SK-N-SH (cell line): ENCODE measurements at regions not wholly inside any gene's neighbourhood (a gene's known extent, or its start where the extent isn't known, plus 50 kb on each side); places are given as distances from the start of the nearest gene placed in this dataset.

Experiments used
- CTCF ChIA-PET: fragments of 300-600, 350-600 bp; formaldehyde crosslinking; extraction: SDS; loops from one replicate; lab custom pipeline; 2021; lab: Yijun Ruan, JAX
- POLR2A ChIA-PET: fragments of 350-600 bp; sonication (Branson Sonifier 250); formaldehyde crosslinking; extraction: SDS; loops from one replicate; lab custom pipeline; 2020; ENCODE audit warnings: antibody characterized with exemption, inconsistent platforms; lab: Yijun Ruan, JAX
- DNase-seq: peaks from one replicate; pipeline ENCODE4 v3.0.0; 2012
- H2AFZ ChIP-seq: fragments of 200-600 bp; sonication (generic); 2 replicates; pipeline ENCODE4 v1.8.1; 2016; ENCODE audit warnings: antibody characterized with exemption, mild to moderate bottlenecking, low read depth
- H3F3A ChIP-seq: fragments of 200-600 bp; sonication (generic); replicated peaks from 2 replicates; pipeline ENCODE3; 2016; ENCODE audit warnings: antibody characterized with exemption, mild to moderate bottlenecking; ENCODE audit not compliant: insufficient read depth
- H3K27ac ChIP-seq, 2 experiments: fragments of 200-500 bp in 1 of 2; fragments of 200-600 bp in 1 of 2; sonication (Bioruptor generic) in 1 of 2; sonication (generic), shearing (Covaris generic) in 1 of 2; 2 replicates each; pipeline versions ENCODE4 v1.5.1 to v1.6.1; 2014 to 2016; ENCODE audit warnings: low read depth in 2 of 2, inconsistent platforms in 1 of 2, low read length in 1 of 2, mild to moderate bottlenecking in 1 of 2, mixed read lengths in 1 of 2
- H3K27me3 ChIP-seq: fragments of 200-600 bp; sonication (generic), shearing (Covaris generic); 2 replicates; pipeline ENCODE4 v1.6.1; 2016; ENCODE audit warnings: mixed run types; ENCODE audit not compliant: insufficient read depth
- H3K36me3 ChIP-seq, 2 experiments: fragments of 200-500 bp in 1 of 2; fragments of 200-600 bp in 1 of 2; sonication (Bioruptor generic) in 1 of 2; sonication (generic) in 1 of 2; replicated peaks in 1 of 2; 2 replicates each; pipeline versions ENCODE3 to v1.5.1; 2014 to 2016; ENCODE audit warnings: low read length in 1 of 2, mild to moderate bottlenecking in 1 of 2; ENCODE audit not compliant: insufficient read depth in 2 of 2, control insufficient read depth in 1 of 2
- H3K4me1 ChIP-seq, 2 experiments: fragments of 200-500 bp in 1 of 2; fragments of 200-600 bp in 1 of 2; sonication (Bioruptor generic) in 1 of 2; sonication (generic), shearing (Covaris generic) in 1 of 2; 2 replicates each; pipeline versions ENCODE4 v1.5.1 to v1.6.1; 2014 to 2016; ENCODE audit warnings: low read depth in 1 of 2, low read length in 1 of 2, mixed run types in 1 of 2; ENCODE audit not compliant: insufficient read depth in 2 of 2, control insufficient read depth in 1 of 2
- H3K4me2 ChIP-seq: fragments of 200-600 bp; sonication (generic), shearing (Covaris generic); 2 replicates; pipeline ENCODE4 v1.6.1; 2017; ENCODE audit warnings: mixed run types
- H3K4me3 ChIP-seq, 2 experiments: fragments of 200-500 bp in 1 of 2; fragments of 200-600 bp in 1 of 2; sonication (Bioruptor generic) in 1 of 2; sonication (generic), shearing (Covaris generic) in 1 of 2; 2 replicates each; pipeline versions ENCODE4 v1.5.1 to v1.8.1; 2014 to 2016; ENCODE audit warnings: low read depth in 2 of 2, inconsistent platforms in 1 of 2, low read length in 1 of 2, mild to moderate bottlenecking in 1 of 2, mixed read lengths in 1 of 2, moderate library complexity in 1 of 2
- H3K79me2 ChIP-seq: fragments of 200-600 bp; sonication (generic); 2 replicates; pipeline ENCODE4 v1.8.1; 2017; ENCODE audit warnings: mild to moderate bottlenecking; ENCODE audit not compliant: insufficient read depth
- H3K9ac ChIP-seq: fragments of 200-600 bp; sonication (generic); 2 replicates; pipeline ENCODE4 v1.6.1; 2017; ENCODE audit warnings: mixed run types
- H3K9me2 ChIP-seq: fragments of 200-600 bp; sonication (generic); 2 replicates; pipeline ENCODE4 v1.6.1; 2017; ENCODE audit warnings: mixed run types
- H3K9me3 ChIP-seq: fragments of 200-600 bp; sonication (generic); 2 replicates; pipeline ENCODE4 v1.6.1; 2017; ENCODE audit warnings: mixed run types, mild to moderate bottlenecking, moderate library complexity
- H4K20me1 ChIP-seq: fragments of 200-600 bp; sonication (generic); 2 replicates; pipeline ENCODE4 v1.6.1; 2017; ENCODE audit warnings: mild to moderate bottlenecking, mixed run types; ENCODE audit not compliant: insufficient read depth
- FOSL2 ChIP-seq: IDR thresholded peaks from 2 replicates; pipeline ENCODE4 v1.4.0; 2012; ENCODE audit warnings: low read depth, mild to moderate bottlenecking, moderate library complexity, borderline replicate concordance
- FOXJ3 ChIP-seq: sonication (generic); formaldehyde crosslinking; IDR thresholded peaks from 2 replicates; pipeline ENCODE4 v1.5.1; 2020; ENCODE audit warnings: mild to moderate bottlenecking, missing genetic modification reagents
- GABPA ChIP-seq: IDR thresholded peaks from 2 replicates; pipeline ENCODE4 v1.4.0; 2012; ENCODE audit warnings: low read depth, mild to moderate bottlenecking
- MEF2A ChIP-seq: IDR thresholded peaks from 2 replicates; pipeline ENCODE4 v1.4.0; 2012; ENCODE audit warnings: low read depth, borderline replicate concordance
- NFIC ChIP-seq: IDR thresholded peaks from 2 replicates; pipeline ENCODE4 v1.4.0; 2012; ENCODE audit warnings: borderline replicate concordance
- NRF1 ChIP-seq: IDR thresholded peaks from 2 replicates; pipeline ENCODE4 v1.6.1; 2012; ENCODE audit warnings: low read depth, mild to moderate bottlenecking, low read length
- RXRA ChIP-seq: IDR thresholded peaks from 2 replicates; pipeline ENCODE4 v1.4.0; 2012; ENCODE audit warnings: low read depth, mild to moderate bottlenecking, borderline replicate concordance
- SIN3A ChIP-seq: IDR thresholded peaks from 2 replicates; pipeline ENCODE4 v1.6.1; 2012; ENCODE audit warnings: low read depth, mild to moderate bottlenecking, low read length, moderate library complexity, borderline replicate concordance
- TAF1 ChIP-seq: IDR thresholded peaks from 2 replicates; pipeline ENCODE4 v1.6.1; 2012; ENCODE audit warnings: low read depth, mild to moderate bottlenecking, low read length, moderate library complexity, borderline replicate concordance
- TCF12 ChIP-seq: IDR thresholded peaks from 2 replicates; pipeline ENCODE4 v1.4.0; 2012
- TEAD4 ChIP-seq: IDR thresholded peaks from 2 replicates; pipeline ENCODE4 v1.4.0; 2012; ENCODE audit warnings: mild to moderate bottlenecking, borderline replicate concordance; ENCODE audit not compliant: insufficient read depth
- USF1 ChIP-seq: IDR thresholded peaks from 2 replicates; pipeline ENCODE4 v1.4.0; 2012; ENCODE audit warnings: low read depth, borderline replicate concordance
- ZBTB33 ChIP-seq: IDR thresholded peaks from 2 replicates; pipeline ENCODE4 v1.4.0; 2012; ENCODE audit warnings: low read depth, borderline replicate concordance
- WGBS: methylation state at CpG from one replicate; pipeline ENCODE4 v1.1.6; 2017; ENCODE audit warnings: low lambda C conversion rate; 5-methylcytosine and 5-hydroxymethylcytosine counted together
- TF ChIP-seq, protein P1 (sequence below): fragments of 200-600 bp; sonication (generic); IDR thresholded peaks from 2 replicates; pipeline ENCODE4 v1.6.1; 2017; ENCODE audit warnings: antibody characterized with exemption, mild to moderate bottlenecking, moderate library complexity
- TF ChIP-seq, protein P2 (sequence below): IDR thresholded peaks from 2 replicates; pipeline ENCODE4; 2012

- Histone ChIP-seq H2AFZ (no peak overlapping the region), H3K9ac (no peak overlapping the region)
- TF ChIP-seq SIN3A = no peak
- TF ChIP-seq FOSL2 = no peak
- TF ChIP-seq ZBTB33 = no peak
- TF ChIP-seq TEAD4 = no peak
- TF ChIP-seq NRF1 = no peak
- no peak for TF ChIP-seq FOXJ3 (CRISPR knock-in tag)
- no peak for TF ChIP-seq USF1
- TF ChIP-seq TAF1 = no peak
- no peak for TF ChIP-seq GABPA
- TF ChIP-seq NFIC = no peak
- TF ChIP-seq, protein P1, sequence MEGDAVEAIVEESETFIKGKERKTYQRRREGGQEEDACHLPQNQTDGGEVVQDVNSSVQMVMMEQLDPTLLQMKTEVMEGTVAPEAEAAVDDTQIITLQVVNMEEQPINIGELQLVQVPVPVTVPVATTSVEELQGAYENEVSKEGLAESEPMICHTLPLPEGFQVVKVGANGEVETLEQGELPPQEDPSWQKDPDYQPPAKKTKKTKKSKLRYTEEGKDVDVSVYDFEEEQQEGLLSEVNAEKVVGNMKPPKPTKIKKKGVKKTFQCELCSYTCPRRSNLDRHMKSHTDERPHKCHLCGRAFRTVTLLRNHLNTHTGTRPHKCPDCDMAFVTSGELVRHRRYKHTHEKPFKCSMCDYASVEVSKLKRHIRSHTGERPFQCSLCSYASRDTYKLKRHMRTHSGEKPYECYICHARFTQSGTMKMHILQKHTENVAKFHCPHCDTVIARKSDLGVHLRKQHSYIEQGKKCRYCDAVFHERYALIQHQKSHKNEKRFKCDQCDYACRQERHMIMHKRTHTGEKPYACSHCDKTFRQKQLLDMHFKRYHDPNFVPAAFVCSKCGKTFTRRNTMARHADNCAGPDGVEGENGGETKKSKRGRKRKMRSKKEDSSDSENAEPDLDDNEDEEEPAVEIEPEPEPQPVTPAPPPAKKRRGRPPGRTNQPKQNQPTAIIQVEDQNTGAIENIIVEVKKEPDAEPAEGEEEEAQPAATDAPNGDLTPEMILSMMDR = no peak
- TF ChIP-seq, all 33 proteins: peak for 0
- H3K36me3 ChIP-seq = no peaks in the 10 kb centered on the region
- no peak overlapping the region for H3K4me3 ChIP-seq
- H3K9me3 ChIP-seq = no peaks in the 10 kb centered on the region
- POLR2A ChIA-PET = no interaction called here
- CTCF ChIA-PET = no interaction called here
- H3K27ac ChIP-seq = no peak overlapping the region
- no peak overlapping the region for H3K4me2 ChIP-seq
- 11% methylated on average over 5 of the region's 5 CpGs for WGBS
- H3F3A ChIP-seq = no peaks in the 10 kb centered on the region
- peaks cover 0 to 4% of the 10 kb centered on the region in 2 experiments; a peak in 1 of 4 replicates for H3K4me1 ChIP-seq
- no peak for DNase-seq
- H4K20me1 ChIP-seq = no peaks in the 10 kb centered on the region
- no peaks in the 10 kb centered on the region for H3K9me2 ChIP-seq
- H3K79me2 ChIP-seq = no peaks in the 10 kb centered on the region
- peaks cover 19% of the 10 kb centered on the region for H3K27me3 ChIP-seq
These were observed 250.7 kb upstream of the POU3F1 start for GRCh38 chr1:38297246-38297645.

DNA sequence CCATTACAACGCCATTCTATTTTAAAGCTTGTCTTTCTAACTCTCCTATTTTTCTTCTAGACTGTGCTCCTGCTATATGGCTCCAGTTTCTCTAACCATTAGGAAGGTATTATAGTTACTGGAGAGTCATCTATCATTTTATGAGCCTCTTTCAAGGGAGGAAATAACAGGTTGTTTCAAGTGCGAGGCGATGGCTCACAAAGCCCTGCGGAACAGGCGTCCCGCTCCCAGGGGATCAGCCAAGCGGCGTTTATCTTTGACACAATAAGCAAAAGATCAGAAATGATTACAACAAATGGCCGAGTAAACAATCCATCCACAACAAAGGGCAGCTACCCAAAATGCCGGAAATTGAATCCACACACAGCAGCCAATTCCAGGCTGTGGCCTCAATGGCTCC is 249.5 kb upstream of the POU3F1 start:
- POLR2A ChIA-PET = no interaction called here

More for the DNA sequence above, 249.5 kb upstream of the POU3F1 start:
- Histone ChIP-seq H3K4me3 (no peak overlapping the region), H2AFZ (no peak overlapping the region), H3K9me2 (no peaks in the 10 kb centered on the region), H3K36me3 (no peaks in the 10 kb centered on the region), H3K27me3 (peaks cover 29% of the 10 kb centered on the region), H3K9me3 (no peaks in the 10 kb centered on the region), H3F3A (no peaks in the 10 kb centered on the region), H4K20me1 (no peaks in the 10 kb centered on the region), H3K4me1 (peaks cover 0 to 4% of the 10 kb centered on the region in 2 experiments; a peak in 1 of 4 replicates), H3K27ac (no peak overlapping the region), H3K79me2 (no peaks in the 10 kb centered on the region), H3K4me2 (no peak overlapping the region), H3K9ac (no peak overlapping the region)
- CTCF ChIA-PET = no interaction called here
- WGBS = 20% methylated on average over 10 of the region's 10 CpGs
- TF ChIP-seq SIN3A = no peak
- TF ChIP-seq MEF2A = no peak
- TF ChIP-seq, protein P2, sequence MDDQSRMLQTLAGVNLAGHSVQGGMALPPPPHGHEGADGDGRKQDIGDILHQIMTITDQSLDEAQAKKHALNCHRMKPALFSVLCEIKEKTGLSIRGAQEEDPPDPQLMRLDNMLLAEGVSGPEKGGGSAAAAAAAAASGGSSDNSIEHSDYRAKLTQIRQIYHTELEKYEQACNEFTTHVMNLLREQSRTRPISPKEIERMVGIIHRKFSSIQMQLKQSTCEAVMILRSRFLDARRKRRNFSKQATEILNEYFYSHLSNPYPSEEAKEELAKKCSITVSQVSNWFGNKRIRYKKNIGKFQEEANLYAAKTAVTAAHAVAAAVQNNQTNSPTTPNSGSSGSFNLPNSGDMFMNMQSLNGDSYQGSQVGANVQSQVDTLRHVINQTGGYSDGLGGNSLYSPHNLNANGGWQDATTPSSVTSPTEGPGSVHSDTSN = no peak
- no peak for TF ChIP-seq TAF1
- no peak for TF ChIP-seq TCF12
- TF ChIP-seq RXRA = no peak
- no peak for TF ChIP-seq GABPA
- TF ChIP-seq, protein P1 = no peak
- no peak for DNase-seq
